ENCODE measurements at regions not wholly inside any gene's neighbourhood (a gene's known extent, or its start where the extent isn't known, plus 50 kb on each side); places are given as distances from the start of the nearest gene placed in this dataset.

DNA sequence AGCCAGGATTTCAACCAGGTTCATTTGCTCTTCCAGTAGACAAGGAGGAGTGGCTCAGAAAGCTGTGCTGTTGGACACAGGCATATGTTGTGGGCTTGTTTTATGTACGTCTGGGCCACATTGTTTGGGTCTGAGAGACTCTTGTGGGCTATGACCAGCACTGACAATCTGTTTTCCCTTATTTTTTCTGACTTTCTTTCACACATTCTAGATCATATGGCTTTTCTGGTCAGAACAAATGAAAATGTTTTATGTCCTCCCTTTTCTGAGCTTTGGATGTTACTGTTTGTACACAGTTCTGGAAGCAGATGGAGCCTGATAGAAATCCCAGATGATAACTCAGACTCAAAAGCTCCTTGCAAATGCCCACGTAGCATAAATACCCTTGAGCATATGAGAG, 85.8 kb upstream of the RGMA start:
- H3K9me3 ChIP-seq, result no peaks in the 10 kb centered on the region
- H3K36me3 ChIP-seq, result no peaks in the 10 kb centered on the region
- no peak for DNase-seq
- no peak overlapping the region for H3K27ac ChIP-seq
- no peak overlapping the region for H3K4me3 ChIP-seq
- ATAC-seq, result no peak
- intact Hi-C loops (cut with DNase I; ENCODE audit: low total_unique reads) (no loop called here), in situ Hi-C loops (cut with MboI; ENCODE audit: low sequenced_read_pairs in 4 of 4) (no loop called here)
- H3K4me1 ChIP-seq, result no peaks in the 10 kb centered on the region
- TF ChIP-seq POLR2A (IDR thresholded peaks at IDR 0.05), result no peak
- TF ChIP-seq, protein P1, sequence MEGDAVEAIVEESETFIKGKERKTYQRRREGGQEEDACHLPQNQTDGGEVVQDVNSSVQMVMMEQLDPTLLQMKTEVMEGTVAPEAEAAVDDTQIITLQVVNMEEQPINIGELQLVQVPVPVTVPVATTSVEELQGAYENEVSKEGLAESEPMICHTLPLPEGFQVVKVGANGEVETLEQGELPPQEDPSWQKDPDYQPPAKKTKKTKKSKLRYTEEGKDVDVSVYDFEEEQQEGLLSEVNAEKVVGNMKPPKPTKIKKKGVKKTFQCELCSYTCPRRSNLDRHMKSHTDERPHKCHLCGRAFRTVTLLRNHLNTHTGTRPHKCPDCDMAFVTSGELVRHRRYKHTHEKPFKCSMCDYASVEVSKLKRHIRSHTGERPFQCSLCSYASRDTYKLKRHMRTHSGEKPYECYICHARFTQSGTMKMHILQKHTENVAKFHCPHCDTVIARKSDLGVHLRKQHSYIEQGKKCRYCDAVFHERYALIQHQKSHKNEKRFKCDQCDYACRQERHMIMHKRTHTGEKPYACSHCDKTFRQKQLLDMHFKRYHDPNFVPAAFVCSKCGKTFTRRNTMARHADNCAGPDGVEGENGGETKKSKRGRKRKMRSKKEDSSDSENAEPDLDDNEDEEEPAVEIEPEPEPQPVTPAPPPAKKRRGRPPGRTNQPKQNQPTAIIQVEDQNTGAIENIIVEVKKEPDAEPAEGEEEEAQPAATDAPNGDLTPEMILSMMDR (IDR thresholded peaks at IDR 0.05 in 4 of 5, conservative IDR thresholded peaks at IDR 0.05 in 1 of 5), result no peak
- no peaks in the 10 kb centered on the region for H3K27me3 ChIP-seq

DNA sequence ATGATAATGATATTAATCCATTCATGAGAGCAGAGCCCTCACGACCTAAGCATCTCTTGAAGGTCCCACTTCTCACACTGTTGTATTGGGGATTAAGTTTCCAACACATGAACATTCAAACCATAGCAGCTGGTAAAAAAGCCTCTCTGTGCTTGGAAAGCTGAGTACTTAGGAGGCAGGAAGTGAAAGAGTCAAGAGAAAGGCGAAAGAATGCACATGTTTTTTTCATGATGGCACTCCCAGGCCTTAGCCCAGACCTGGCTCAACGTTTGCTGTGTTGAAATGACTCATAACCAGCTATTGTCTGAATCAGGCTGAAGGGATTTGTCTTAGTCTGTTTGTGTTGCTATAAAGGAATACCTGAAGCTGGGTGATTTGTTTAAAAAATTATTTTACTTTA, 84.4 kb upstream of the RGMA start:
- Histone ChIP-seq H3K27me3 (no peaks in the 10 kb centered on the region), H3K27ac (no peak overlapping the region), H3K36me3 (no peaks in the 10 kb centered on the region), H3K4me3 (no peak overlapping the region), H3K9me3 (no peaks in the 10 kb centered on the region), H3K4me1 (no peaks in the 10 kb centered on the region)
- ATAC-seq (no peak), DNase-seq (no peak)
- in situ Hi-C loops (cut with MboI; ENCODE audit: low sequenced_read_pairs in 4 of 4) (no loop called here), intact Hi-C loops (cut with DNase I; ENCODE audit: low total_unique reads) (no loop called here)
- TF ChIP-seq, protein P1 (IDR thresholded peaks at IDR 0.05 in 4 of 5, conservative IDR thresholded peaks at IDR 0.05 in 1 of 5), result no peak
- no peak for TF ChIP-seq POLR2A (IDR thresholded peaks at IDR 0.05)

DNA sequence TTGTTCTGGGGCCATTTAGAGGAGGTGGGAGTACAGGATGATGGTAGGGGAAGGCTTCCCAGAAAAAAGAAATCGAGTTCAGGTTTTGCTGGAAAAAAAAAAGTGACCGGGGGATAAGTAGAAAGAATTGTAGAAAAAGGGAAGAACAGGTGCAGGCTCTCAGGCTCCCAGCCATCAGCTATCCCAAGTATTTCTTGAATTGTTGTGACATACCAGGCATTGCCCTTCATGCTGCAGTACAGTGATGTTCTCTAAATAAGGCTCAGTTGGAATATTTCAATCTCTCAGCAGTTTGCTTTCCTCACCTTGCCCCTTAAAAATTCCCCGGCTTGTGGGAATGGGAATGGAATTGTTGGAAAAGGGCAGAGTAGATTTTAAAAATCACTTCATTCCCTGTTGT, 82.5 kb upstream of the RGMA start:
- no peaks in the 10 kb centered on the region for H3K27me3 ChIP-seq
- H3K27ac ChIP-seq, result no peak overlapping the region
- ATAC-seq (no peak), DNase-seq (no peak)
- H3K4me3 ChIP-seq, result no peak overlapping the region
- TF ChIP-seq, protein P1 (IDR thresholded peaks at IDR 0.05 in 4 of 5, conservative IDR thresholded peaks at IDR 0.05 in 1 of 5), result no peak
- no peak for TF ChIP-seq POLR2A (IDR thresholded peaks at IDR 0.05)
- intact Hi-C loops (cut with DNase I; ENCODE audit: low total_unique reads) (no loop called here), in situ Hi-C loops (cut with MboI; ENCODE audit: low sequenced_read_pairs in 4 of 4) (no loop called here)
- H3K4me1 ChIP-seq, result no peaks in the 10 kb centered on the region
- H3K9me3 ChIP-seq, result no peaks in the 10 kb centered on the region
- H3K36me3 ChIP-seq, result no peaks in the 10 kb centered on the region

DNA sequence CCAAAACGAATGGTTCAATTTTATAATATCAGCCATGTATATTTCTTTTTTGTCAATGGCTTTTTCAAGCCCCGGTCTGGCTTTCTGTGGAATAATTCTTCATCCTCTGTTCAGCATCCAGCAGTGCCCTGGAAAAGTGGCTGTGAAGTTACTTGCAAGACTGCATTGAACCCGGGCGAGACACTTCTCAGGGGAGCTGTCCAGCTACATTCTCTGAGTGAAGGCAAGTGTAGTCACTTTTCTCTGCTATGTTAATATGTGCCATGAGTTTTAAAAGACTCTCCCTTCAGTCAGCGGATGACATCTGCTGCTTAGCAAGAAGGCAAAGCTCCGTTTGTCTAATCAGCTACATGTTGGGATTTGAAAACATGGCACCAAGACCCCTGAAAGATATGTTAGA, 81.3 kb upstream of the RGMA start:
- no peak for ATAC-seq

DNA sequence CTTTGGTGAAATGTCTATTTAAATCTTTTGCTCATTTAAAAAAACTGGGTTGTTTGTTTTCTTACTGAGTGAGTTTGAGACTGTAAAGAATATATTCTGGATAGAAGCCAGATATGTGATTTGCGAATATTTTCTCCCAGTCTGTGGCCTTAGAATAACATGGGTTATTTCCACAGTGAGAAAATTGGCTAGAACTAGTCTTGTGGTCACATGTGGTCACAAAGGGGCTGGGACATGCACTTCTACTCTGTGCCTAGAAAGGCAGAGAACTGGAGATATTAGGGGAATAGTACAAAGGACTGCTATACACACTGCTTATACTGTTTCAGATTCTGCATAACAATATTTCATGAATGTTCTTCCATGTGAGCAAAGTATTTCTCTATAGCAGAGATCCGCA, 79.9 kb upstream of the RGMA start:
- ATAC-seq, result no peak

More for the DNA sequence above, 81.3 kb upstream of the RGMA start:
- no peak overlapping the region for H3K27ac ChIP-seq
- in situ Hi-C loops (cut with MboI; ENCODE audit: low sequenced_read_pairs in 4 of 4) (no loop called here), intact Hi-C loops (cut with DNase I; ENCODE audit: low total_unique reads) (no loop called here)
- no peaks in the 10 kb centered on the region for H3K4me1 ChIP-seq
- no peak overlapping the region for H3K4me3 ChIP-seq
- no peaks in the 10 kb centered on the region for H3K27me3 ChIP-seq
- no peaks in the 10 kb centered on the region for H3K9me3 ChIP-seq
- no peak for DNase-seq
- TF ChIP-seq, protein P1 (IDR thresholded peaks at IDR 0.05 in 4 of 5, conservative IDR thresholded peaks at IDR 0.05 in 1 of 5), result no peak
- TF ChIP-seq POLR2A (IDR thresholded peaks at IDR 0.05), result no peak
- no peaks in the 10 kb centered on the region for H3K36me3 ChIP-seq

More for the DNA sequence above, 79.9 kb upstream of the RGMA start:
- H3K4me3 ChIP-seq, result no peak overlapping the region
- H3K27me3 ChIP-seq, result no peaks in the 10 kb centered on the region
- no peak overlapping the region for H3K27ac ChIP-seq
- in situ Hi-C loops (cut with MboI; ENCODE audit: low sequenced_read_pairs in 4 of 4) (no loop called here), intact Hi-C loops (cut with DNase I; ENCODE audit: low total_unique reads) (no loop called here)
- DNase-seq, result no peak
- H3K9me3 ChIP-seq, result no peaks in the 10 kb centered on the region
- TF ChIP-seq POLR2A (IDR thresholded peaks at IDR 0.05), result no peak
- TF ChIP-seq, protein P1 (IDR thresholded peaks at IDR 0.05 in 4 of 5, conservative IDR thresholded peaks at IDR 0.05 in 1 of 5), result no peak
- H3K4me1 ChIP-seq, result no peaks in the 10 kb centered on the region
- H3K36me3 ChIP-seq, result no peaks in the 10 kb centered on the region

Measured in gastrocnemius medialis (tissue), 4 donors.